ENCODE measurements at regions not wholly inside any gene's neighbourhood (a gene's known extent, or its start where the extent isn't known, plus 50 kb on each side); places are given as distances from the start of the nearest gene placed in this dataset.

DNA sequence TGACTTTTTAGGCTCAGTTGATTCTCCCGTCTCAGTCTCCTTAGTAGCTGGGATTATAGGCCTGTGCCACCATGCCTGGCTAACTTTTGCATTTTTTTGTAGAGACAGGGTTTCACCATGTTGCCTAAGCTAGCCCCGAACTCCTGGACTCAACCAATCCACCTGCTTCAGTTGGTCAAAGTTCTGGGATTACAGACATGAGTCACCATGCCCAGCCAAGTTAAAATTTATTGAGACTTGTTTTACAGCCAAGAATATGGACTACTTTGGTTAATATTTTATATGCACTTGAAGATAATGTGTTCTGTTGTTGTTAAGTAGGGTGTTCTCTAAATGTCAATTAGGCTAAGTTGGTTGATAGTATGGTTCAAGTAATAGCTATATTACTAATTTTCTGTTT is 58.7 kb downstream of the CYTL1 start:
- Histone ChIP-seq H3F3A (ENCODE audit: insufficient read depth, low read length) (no peaks in the 10 kb centered on the region), H3K4me1 (ENCODE audit: insufficient read depth, low read length, severe bottlenecking) (no peaks in the 10 kb centered on the region), H3K27ac (ENCODE audit: low read depth, low read length, poor library complexity, severe bottlenecking) (no peak overlapping the region), H4K20me1 (ENCODE audit: insufficient read depth, low read length) (no peaks in the 10 kb centered on the region), H3K9me3 (ENCODE audit: low read length) (0 out of 2 replicates have a peak, but pooled peaks cover 5% of the 10 kb centered on the region), H3K36me3 (ENCODE audit: insufficient read depth, low read length) (no peaks in the 10 kb centered on the region), H3K4me3 (ENCODE audit: low read depth, low read length, poor library complexity, severe bottlenecking) (no peak overlapping the region), H3K27me3 (ENCODE audit: insufficient read depth, low read length) (no peaks in the 10 kb centered on the region), H3K79me2 (ENCODE audit: insufficient read depth, low read length) (no peaks in the 10 kb centered on the region), H3K4me2 (ENCODE audit: low read length) (no peak overlapping the region), H3K9me2 (ENCODE audit: low read depth, low read length) (no peaks in the 10 kb centered on the region), H2AFZ (ENCODE audit: low read length) (no peak overlapping the region), H3K9ac (ENCODE audit: low read length) (no peak overlapping the region)
- TF ChIP-seq, protein P1, sequence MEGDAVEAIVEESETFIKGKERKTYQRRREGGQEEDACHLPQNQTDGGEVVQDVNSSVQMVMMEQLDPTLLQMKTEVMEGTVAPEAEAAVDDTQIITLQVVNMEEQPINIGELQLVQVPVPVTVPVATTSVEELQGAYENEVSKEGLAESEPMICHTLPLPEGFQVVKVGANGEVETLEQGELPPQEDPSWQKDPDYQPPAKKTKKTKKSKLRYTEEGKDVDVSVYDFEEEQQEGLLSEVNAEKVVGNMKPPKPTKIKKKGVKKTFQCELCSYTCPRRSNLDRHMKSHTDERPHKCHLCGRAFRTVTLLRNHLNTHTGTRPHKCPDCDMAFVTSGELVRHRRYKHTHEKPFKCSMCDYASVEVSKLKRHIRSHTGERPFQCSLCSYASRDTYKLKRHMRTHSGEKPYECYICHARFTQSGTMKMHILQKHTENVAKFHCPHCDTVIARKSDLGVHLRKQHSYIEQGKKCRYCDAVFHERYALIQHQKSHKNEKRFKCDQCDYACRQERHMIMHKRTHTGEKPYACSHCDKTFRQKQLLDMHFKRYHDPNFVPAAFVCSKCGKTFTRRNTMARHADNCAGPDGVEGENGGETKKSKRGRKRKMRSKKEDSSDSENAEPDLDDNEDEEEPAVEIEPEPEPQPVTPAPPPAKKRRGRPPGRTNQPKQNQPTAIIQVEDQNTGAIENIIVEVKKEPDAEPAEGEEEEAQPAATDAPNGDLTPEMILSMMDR (IDR thresholded peaks at IDR 0.05; ENCODE audit: low read length) = no peak
- TF ChIP-seq EZH2 (IDR thresholded peaks at IDR 0.05; ENCODE audit: borderline replicate concordance, low read length) = no peak

DNA sequence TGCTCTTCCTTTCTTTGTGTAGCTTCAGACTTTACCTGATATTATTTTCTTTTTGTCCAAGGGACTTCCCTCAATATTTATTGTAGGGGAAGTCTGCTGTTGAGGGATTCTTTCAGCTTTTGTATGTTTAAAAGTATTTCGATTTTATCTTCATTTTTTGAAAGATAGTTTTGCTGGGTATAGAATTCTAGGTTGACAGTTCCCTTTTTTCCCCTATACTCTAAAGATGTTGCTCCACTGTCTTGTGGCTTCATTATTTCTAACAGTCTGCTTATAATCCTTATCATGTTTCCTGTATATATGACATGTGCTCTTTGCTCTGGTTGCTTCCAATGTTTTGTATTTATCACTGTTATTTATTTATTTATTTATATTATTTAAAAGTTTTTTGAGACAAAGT is 57.3 kb downstream of the CYTL1 start:
- Histone ChIP-seq H3K36me3 (ENCODE audit: insufficient read depth, low read length) (no peaks in the 10 kb centered on the region), H3K4me1 (ENCODE audit: insufficient read depth, low read length, severe bottlenecking) (no peaks in the 10 kb centered on the region), H4K20me1 (ENCODE audit: insufficient read depth, low read length) (no peaks in the 10 kb centered on the region), H3K4me2 (ENCODE audit: low read length) (no peak overlapping the region), H3K27ac (ENCODE audit: low read depth, low read length, poor library complexity, severe bottlenecking) (no peak overlapping the region), H3K4me3 (ENCODE audit: low read depth, low read length, poor library complexity, severe bottlenecking) (no peak overlapping the region), H2AFZ (ENCODE audit: low read length) (no peak overlapping the region), H3K9me3 (ENCODE audit: low read length) (0 out of 2 replicates have a peak, but pooled peaks cover 5% of the 10 kb centered on the region), H3K79me2 (ENCODE audit: insufficient read depth, low read length) (no peaks in the 10 kb centered on the region), H3K27me3 (ENCODE audit: insufficient read depth, low read length) (no peaks in the 10 kb centered on the region), H3K9ac (ENCODE audit: low read length) (no peak overlapping the region), H3F3A (ENCODE audit: insufficient read depth, low read length) (no peaks in the 10 kb centered on the region), H3K9me2 (ENCODE audit: low read depth, low read length) (no peaks in the 10 kb centered on the region)
- TF ChIP-seq, protein P1 (IDR thresholded peaks at IDR 0.05; ENCODE audit: low read length) = no peak
- no peak for TF ChIP-seq EZH2 (IDR thresholded peaks at IDR 0.05; ENCODE audit: borderline replicate concordance, low read length)

DNA sequence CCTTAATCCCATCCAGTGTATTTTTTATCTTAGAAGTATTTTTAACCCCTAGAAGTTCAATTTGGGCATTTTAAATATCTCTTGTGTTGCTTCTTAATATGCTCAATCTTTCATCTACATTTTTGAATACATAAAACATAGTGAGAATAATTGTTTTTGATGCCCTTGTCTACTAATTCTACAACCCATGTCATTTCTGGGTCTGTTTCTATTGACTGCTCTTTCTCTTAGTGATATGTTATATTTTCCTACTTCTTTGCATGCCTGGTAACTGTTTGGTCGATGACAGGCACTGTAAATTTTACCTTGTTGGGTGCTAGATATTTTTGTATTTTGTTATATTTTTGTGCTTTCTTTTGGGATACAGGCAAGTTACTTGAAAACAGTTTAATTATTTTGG is 56.3 kb downstream of the CYTL1 start:
- Histone ChIP-seq H3K9me2 (ENCODE audit: low read depth, low read length) (no peaks in the 10 kb centered on the region), H3K27ac (ENCODE audit: low read depth, low read length, poor library complexity, severe bottlenecking) (no peak overlapping the region), H2AFZ (ENCODE audit: low read length) (no peak overlapping the region), H4K20me1 (ENCODE audit: insufficient read depth, low read length) (no peaks in the 10 kb centered on the region), H3K27me3 (ENCODE audit: insufficient read depth, low read length) (no peaks in the 10 kb centered on the region), H3K4me3 (ENCODE audit: low read depth, low read length, poor library complexity, severe bottlenecking) (no peak overlapping the region), H3K4me2 (ENCODE audit: low read length) (no peak overlapping the region), H3K9me3 (ENCODE audit: low read length) (0 out of 2 replicates have a peak, but pooled peaks cover 5% of the 10 kb centered on the region), H3K36me3 (ENCODE audit: insufficient read depth, low read length) (no peaks in the 10 kb centered on the region), H3K79me2 (ENCODE audit: insufficient read depth, low read length) (no peaks in the 10 kb centered on the region), H3K4me1 (ENCODE audit: insufficient read depth, low read length, severe bottlenecking) (no peaks in the 10 kb centered on the region), H3K9ac (ENCODE audit: low read length) (no peak overlapping the region), H3F3A (ENCODE audit: insufficient read depth, low read length) (no peaks in the 10 kb centered on the region)
- no peak for TF ChIP-seq EZH2 (IDR thresholded peaks at IDR 0.05; ENCODE audit: borderline replicate concordance, low read length)
- TF ChIP-seq, protein P1 (IDR thresholded peaks at IDR 0.05; ENCODE audit: low read length) = no peak
